PC-3 (cell line): ENCODE measurements at regions not wholly inside any gene's neighbourhood (a gene's known extent, or its start where the extent isn't known, plus 50 kb on each side); places are given as distances from the start of the nearest gene placed in this dataset.

Experiments used
- ATAC-seq: fragments of 200-7000 bp; cut with Tn5 transposase; 2 replicates; pipeline ENCODE4 v1.9.1; 2020; ENCODE audit warnings: mild to moderate bottlenecking, moderate library complexity
- BruUV-seq: library from RNA; stranded (reverse); fragments of 400-500 nt; replicated peaks from 2 replicates; lab custom pipeline; 2021; lab: Mats Ljungman, UMichigan
- CTCF ChIA-PET: fragments of 300-600 bp; sonication (Branson Sonifier 250); formaldehyde crosslinking; loops from one replicate; lab custom pipeline; 2022; ENCODE audit warnings: antibody characterized with exemption; lab: Charles Lee
- POLR2A ChIA-PET: fragments of 300-600 bp; sonication (Branson Sonifier 250); formaldehyde crosslinking; loops from one replicate; lab custom pipeline; 2022; ENCODE audit warnings: antibody characterized with exemption; ENCODE audit not compliant: unreplicated experiment; lab: Charles Lee
- DNase-seq: peaks from one replicate; pipeline ENCODE4 v3.0.0-alpha.2; 2015
- H2AFZ ChIP-seq: fragments of 300-600 bp; sonication (generic); 2 replicates; pipeline ENCODE4 v1.6.0; 2016; ENCODE audit warnings: antibody characterized with exemption, low read length
- H3F3A ChIP-seq: fragments of 300-600 bp; sonication (generic); one replicate; pipeline ENCODE4 v1.6.0; 2017; ENCODE audit warnings: antibody characterized with exemption, low read length, control low read depth, mild to moderate bottlenecking; ENCODE audit not compliant: unreplicated experiment
- H3K27ac ChIP-seq: fragments of 300-600 bp; sonication (generic); 2 replicates; pipeline ENCODE4 v1.5.1; 2016; ENCODE audit warnings: mild to moderate bottlenecking, low read length
- H3K27me3 ChIP-seq: fragments of 300-600 bp; sonication (generic); 2 replicates; pipeline ENCODE4 v1.6.1; 2016; ENCODE audit warnings: low read length, mixed read lengths
- H3K36me3 ChIP-seq: fragments of 300-600 bp; sonication (generic); 2 replicates; pipeline ENCODE4 v1.6.1; 2016; ENCODE audit warnings: low read depth, mixed run types, low read length, mixed read lengths
- H3K4me1 ChIP-seq: fragments of 300-600 bp; sonication (generic); 2 replicates; pipeline ENCODE4 v1.5.1; 2016; ENCODE audit warnings: low read length; ENCODE audit not compliant: insufficient read depth
- H3K4me2 ChIP-seq: fragments of 300-600 bp; sonication (generic); 2 replicates; pipeline ENCODE4 v1.6.0; 2016; ENCODE audit warnings: low read length
- H3K4me3 ChIP-seq: fragments of 300-600 bp; sonication (generic); 2 replicates; pipeline ENCODE4 v1.5.1; 2016; ENCODE audit warnings: mild to moderate bottlenecking, low read length, mixed read lengths
- H3K79me2 ChIP-seq: fragments of 300-600 bp; sonication (generic); 2 replicates; pipeline ENCODE4 v1.6.1; 2017; ENCODE audit warnings: low read length, mixed read lengths
- H3K9ac ChIP-seq: fragments of 300-600 bp; sonication (generic); 2 replicates; pipeline ENCODE4 v1.6.0; 2016; ENCODE audit warnings: mild to moderate bottlenecking, low read length
- H3K9me2 ChIP-seq: fragments of 300-600 bp; sonication (generic); replicated peaks from 2 replicates; pipeline ENCODE4 v1.6.1; 2016; ENCODE audit warnings: mixed run types, low read length, mixed read lengths
- H3K9me3 ChIP-seq: fragments of 300-600 bp; sonication (generic); 2 replicates; pipeline ENCODE4 v1.6.1; 2016; ENCODE audit warnings: low read length, mixed read lengths
- H4K20me1 ChIP-seq: fragments of 300-600 bp; sonication (generic); 2 replicates; pipeline ENCODE4 v1.6.1; 2016; ENCODE audit warnings: low read length, mixed read lengths
- CTCF ChIP-seq: fragments of 300-600 bp; sonication (generic); conservative IDR thresholded peaks from 2 replicates; pipeline ENCODE4 v1.5.1; 2017; ENCODE audit warnings: antibody characterized with exemption, low read depth, mild to moderate bottlenecking, low read length
- EZH2 ChIP-seq: fragments of 300-600 bp; sonication (generic); IDR thresholded peaks from one replicate; pipeline ENCODE4 v1.6.1; 2017; ENCODE audit warnings: antibody characterized with exemption, mild to moderate bottlenecking, low read length; ENCODE audit not compliant: unreplicated experiment
- EZH2phosphoT487 ChIP-seq: fragments of 300-600 bp; sonication (generic); IDR thresholded peaks from 2 replicates; pipeline ENCODE4 v1.6.1; 2018; ENCODE audit warnings: mild to moderate bottlenecking, antibody characterized with exemption, low read length, borderline replicate concordance
- intact Hi-C: fragments of 100-400 bp; cut with micrococcal nuclease; formaldehyde crosslinking; loops from 2 replicates; pipeline ENCODE4 v1.9.0; 2023

GRCh38 chr1:90262791-90263190, 267.9 kb downstream of the ZNF326 start:
- H3K9me3 ChIP-seq: no peaks in the 10 kb centered on the region
- no peak overlapping the region for H3K4me3 ChIP-seq

GRCh38 chr1:90262286-90262685, 267.4 kb downstream of the ZNF326 start:
- no peak overlapping the region for H2AFZ ChIP-seq
- CTCF ChIA-PET: no interaction called here
- no peak overlapping the region for H3K4me2 ChIP-seq
- ATAC-seq (no peak), DNase-seq (no peak)
- no peak overlapping the region for H3K9ac ChIP-seq
- H3K36me3 ChIP-seq: no peaks in the 10 kb centered on the region
- intact Hi-C loops: no loop called here
- POLR2A ChIA-PET: no interaction called here
- H3K4me3 ChIP-seq: no peak overlapping the region
- no peaks in the 10 kb centered on the region for H3K79me2 ChIP-seq
- H3K4me1 ChIP-seq: no peaks in the 10 kb centered on the region
- no TSS peak for BruUV-seq
- H3K27me3 ChIP-seq: peaks cover 31% of the 10 kb centered on the region
- H3K27ac ChIP-seq: no peak overlapping the region
- no peaks in the 10 kb centered on the region for H4K20me1 ChIP-seq
- no peak for TF ChIP-seq EZH2phosphoT487
- no peak for TF ChIP-seq CTCF
- TF ChIP-seq EZH2: no peak
- no peaks in the 10 kb centered on the region for H3K9me2 ChIP-seq
- no peaks in the 10 kb centered on the region for H3K9me3 ChIP-seq
- H3F3A ChIP-seq: no peaks in the 10 kb centered on the region

More at GRCh38 chr1:90262791-90263190, 267.9 kb downstream of the ZNF326 start:
- Histone ChIP-seq H3K4me1 (no peaks in the 10 kb centered on the region), H3K9me2 (no peaks in the 10 kb centered on the region), H2AFZ (no peak overlapping the region), H3K79me2 (no peaks in the 10 kb centered on the region), H3K27ac (no peak overlapping the region), H3K9ac (no peak overlapping the region), H3K36me3 (no peaks in the 10 kb centered on the region), H3K27me3 (peaks cover 26% of the 10 kb centered on the region), H3K4me2 (no peak overlapping the region), H3F3A (no peaks in the 10 kb centered on the region), H4K20me1 (no peaks in the 10 kb centered on the region)
- ATAC-seq (no peak), DNase-seq (peak; percentile 4)
- ChIA-PET CTCF (no interaction called here), POLR2A (no interaction called here)
- no TSS peak for BruUV-seq
- TF ChIP-seq EZH2 (no peak), CTCF (no peak), EZH2phosphoT487 (no peak)
- intact Hi-C loops: no loop called here

GRCh38 chr1:90246069-90246468, 251.2 kb downstream of the ZNF326 start:
- BruUV-seq: no TSS peak
- H3K79me2 ChIP-seq: no peaks in the 10 kb centered on the region
- no peaks in the 10 kb centered on the region for H3K36me3 ChIP-seq
- DNase-seq (no peak), ATAC-seq (no peak)
- intact Hi-C loops: no loop called here
- H2AFZ ChIP-seq: no peak overlapping the region
- H3K9me2 ChIP-seq: no peaks in the 10 kb centered on the region
- peaks cover 9% of the 10 kb centered on the region for H3K27me3 ChIP-seq
- H4K20me1 ChIP-seq: no peaks in the 10 kb centered on the region
- H3K4me1 ChIP-seq: no peaks in the 10 kb centered on the region
- POLR2A ChIA-PET: no interaction called here
- H3K4me2 ChIP-seq: no peak overlapping the region
- no peak overlapping the region for H3K4me3 ChIP-seq
- no peak for TF ChIP-seq EZH2
- no peak for TF ChIP-seq EZH2phosphoT487
- TF ChIP-seq CTCF: no peak
- no peak overlapping the region for H3K9ac ChIP-seq
- H3F3A ChIP-seq: no peaks in the 10 kb centered on the region
- no peak overlapping the region for H3K27ac ChIP-seq
- H3K9me3 ChIP-seq: no peaks in the 10 kb centered on the region
- CTCF ChIA-PET: no interaction called here
